ENCODE measurements at regions not wholly inside any gene's neighbourhood (a gene's known extent, or its start where the extent isn't known, plus 50 kb on each side); places are given as distances from the start of the nearest gene placed in this dataset.

DNA sequence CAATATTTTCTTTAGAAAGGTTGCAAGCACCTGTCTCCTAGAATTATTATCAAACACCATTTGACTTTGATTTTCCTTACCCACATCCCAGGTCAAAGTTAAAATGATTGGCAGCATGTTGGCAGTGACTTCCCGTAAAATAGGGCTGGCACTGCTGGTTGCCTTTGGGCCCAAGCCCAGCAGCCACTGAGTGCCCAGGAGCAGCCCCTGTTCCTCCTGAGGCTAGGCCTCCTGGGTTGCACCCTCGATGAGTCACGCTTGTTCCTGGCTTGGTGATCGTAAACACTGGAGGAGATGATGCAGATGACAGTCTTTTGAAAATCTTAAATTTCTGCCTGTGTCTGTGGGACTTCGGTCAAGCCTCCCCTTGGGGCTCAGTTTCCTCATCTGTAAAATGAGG, 290.0 kb downstream of the TLE3 start:
- no peak overlapping the region for H3K27ac ChIP-seq

DNA sequence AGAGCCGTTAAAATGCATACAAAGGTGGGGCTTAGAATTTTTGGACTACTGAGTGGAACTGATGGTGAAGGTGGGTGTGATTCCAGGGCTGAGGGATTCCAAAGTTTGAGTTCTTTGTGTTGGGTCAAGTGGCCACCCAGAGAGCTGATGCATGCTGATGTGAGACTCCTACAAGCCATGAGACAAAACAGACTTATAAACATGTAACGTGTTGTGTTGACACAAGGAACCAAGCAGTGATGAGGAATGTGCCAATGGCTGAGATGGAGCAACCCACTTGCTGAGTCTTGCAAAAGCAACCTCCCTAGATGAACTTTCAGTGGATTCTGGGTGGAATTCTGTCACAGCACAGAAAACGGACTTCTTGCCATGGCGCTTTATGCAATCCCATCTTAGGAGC, 289.0 kb downstream of the TLE3 start:
- no peak for DNase-seq
- no peak overlapping the region for H3K4me3 ChIP-seq
- H3K36me3 ChIP-seq, result no peaks in the 10 kb centered on the region
- intact Hi-C loops (cut with DNase I; ENCODE audit: low total_unique reads), result no loop called here
- peaks cover 0 to 1% of the 10 kb centered on the region in 2 donors for H3K27me3 ChIP-seq
- no peak for TF ChIP-seq CTCF (IDR thresholded peaks at IDR 0.05)
- H3K4me1 ChIP-seq, result peaks cover 0 to 12% (median 4%) of the 10 kb centered on the region in 4 donors
- no peak overlapping the region for H3K27ac ChIP-seq
- H3K9me3 ChIP-seq, result no peaks in the 10 kb centered on the region

More for the DNA sequence above, 290.0 kb downstream of the TLE3 start:
- intact Hi-C loops (cut with DNase I; ENCODE audit: low total_unique reads), result no loop called here
- Histone ChIP-seq H3K4me3 (no peak overlapping the region), H3K27me3 (no peaks in the 10 kb centered on the region), H3K4me1 (peaks cover 0 to 12% (median 4%) of the 10 kb centered on the region in 4 donors), H3K9me3 (no peaks in the 10 kb centered on the region), H3K36me3 (no peaks in the 10 kb centered on the region)
- peak; percentile 31 to 80 for DNase-seq
- no peak for TF ChIP-seq CTCF (IDR thresholded peaks at IDR 0.05)

- intact Hi-C loops (cut with DNase I; ENCODE audit: low total_unique reads), result no loop called here
- Histone ChIP-seq H3K9me3 (no peaks in the 10 kb centered on the region), H3K27me3 (peaks cover 0 to 3% of the 10 kb centered on the region in 2 donors), H3K4me3 (no peak overlapping the region), H3K36me3 (no peaks in the 10 kb centered on the region), H3K4me1 (peaks cover 0 to 12% (median 4%) of the 10 kb centered on the region in 4 donors), H3K27ac (no peak overlapping the region)
- TF ChIP-seq CTCF (IDR thresholded peaks at IDR 0.05), result no peak
- DNase-seq, result no peak
These were observed 288.3 kb downstream of the TLE3 start for GRCh38 chr15:69809421-69809820.

GRCh38 chr15:69810431-69811354, 287.0 kb downstream of the TLE3 start:
- Histone ChIP-seq H3K36me3 (no peaks in the 10 kb centered on the region), H3K27ac (no peak overlapping the region), H3K9me3 (no peaks in the 10 kb centered on the region), H3K4me3 (no peak overlapping the region), H3K27me3 (peaks cover 0 to 7% of the 10 kb centered on the region in 2 donors), H3K4me1 (peaks cover 0 to 12% (median 4%) of the 10 kb centered on the region in 4 donors)
- TF ChIP-seq CTCF (IDR thresholded peaks at IDR 0.05), result no peak
- DNase-seq, result no peak
- intact Hi-C loops (cut with DNase I; ENCODE audit: low total_unique reads), result no loop called here

- no peak for TF ChIP-seq CTCF (IDR thresholded peaks at IDR 0.05)
- no peaks in the 10 kb centered on the region for H3K36me3 ChIP-seq
- DNase-seq, result no peak
- intact Hi-C loops (cut with DNase I; ENCODE audit: low total_unique reads), result no loop called here
- peaks cover 0 to 7% of the 10 kb centered on the region in 2 donors for H3K27me3 ChIP-seq
- H3K4me1 ChIP-seq, result peaks cover 0 to 2% (median under 1%) of the 10 kb centered on the region in 4 donors
- H3K27ac ChIP-seq, result no peak overlapping the region
- no peak overlapping the region for H3K4me3 ChIP-seq
- H3K9me3 ChIP-seq, result no peaks in the 10 kb centered on the region
These were observed 284.9 kb downstream of the TLE3 start for GRCh38 chr15:69812861-69813261.
